Cardiac fibroblast (primary cell): ENCODE measurements at regions not wholly inside any gene's neighbourhood (a gene's known extent, or its start where the extent isn't known, plus 50 kb on each side); places are given as distances from the start of the nearest gene placed in this dataset.

Experiments
- DNase-seq, 2 donors: peaks; one replicate each; pipeline versions ENCODE4 v3.0.0 to v3.0.0-alpha.2; 2010; ENCODE audit warnings: low read depth in 2 of 2
- H3K4me3 ChIP-seq, 2 donors: replicated peaks in 1 of 2; 1 replicate in 1 of 2; 2 replicates in 1 of 2; pipeline ENCODE4 v1.5.1; 2011; ENCODE audit warnings: low read depth in 2 of 2, low read length in 2 of 2, mild to moderate bottlenecking in 2 of 2, moderate library complexity in 1 of 2
- CTCF ChIP-seq: IDR thresholded peaks from one replicate; pipeline ENCODE4 v1.5.1; 2011; ENCODE audit warnings: low read depth, mild to moderate bottlenecking, low read length, inconsistent platforms

GRCh38 chr4:43351970-43352806, 459.7 kb downstream of the GRXCR1 start:
- TF ChIP-seq CTCF, result no peak
- no peak overlapping the region for H3K4me3 ChIP-seq
- no peak for DNase-seq

- no peak overlapping the region for H3K4me3 ChIP-seq
- DNase-seq, result no peak
- TF ChIP-seq CTCF, result no peak
Measured at GRCh38 chr4:43352859-43353258, 460.3 kb downstream of the GRXCR1 start.

- H3K4me3 ChIP-seq, result no peak overlapping the region
- no peak for DNase-seq
- TF ChIP-seq CTCF, result no peak
Measured at GRCh38 chr4:43353552-43353951, 461.0 kb downstream of the GRXCR1 start.

- DNase-seq, result no peak
- TF ChIP-seq CTCF, result no peak
- H3K4me3 ChIP-seq, result no peak overlapping the region
Measured at GRCh38 chr4:43356786-43357185, 464.3 kb downstream of the GRXCR1 start.

GRCh38 chr4:43357252-43357974, 464.9 kb downstream of the GRXCR1 start:
- no peak overlapping the region for H3K4me3 ChIP-seq
- no peak for TF ChIP-seq CTCF
- DNase-seq, result no peak

GRCh38 chr4:43360296-43360695, 467.8 kb downstream of the GRXCR1 start:
- H3K4me3 ChIP-seq, result no peak overlapping the region
- no peak for DNase-seq
- TF ChIP-seq CTCF, result no peak
